Endothelial cell of umbilical vein (primary cell): ENCODE measurements at regions not wholly inside any gene's neighbourhood (a gene's known extent, or its start where the extent isn't known, plus 50 kb on each side); places are given as distances from the start of the nearest gene placed in this dataset.

Experiments
- BruUV-seq: library from RNA; stranded (reverse); fragments of 400-500 nt; replicated peaks from 2 replicates; lab custom pipeline; 2021; lab: Mats Ljungman, UMichigan
- CTCF ChIA-PET: fragments of 300-600, 350-600 bp; sonication (Branson Sonifier 250); formaldehyde crosslinking; loops from one replicate; lab custom pipeline; 2021; ENCODE audit warnings: antibody characterized with exemption, inconsistent platforms; lab: Charles Lee
- POLR2A ChIA-PET: fragments of 300-600, 350-600 bp; sonication (Branson Sonifier 250); formaldehyde crosslinking; loops from one replicate; lab custom pipeline; 2021; ENCODE audit warnings: antibody characterized with exemption, inconsistent platforms; lab: Charles Lee
- DNase-seq: peaks from one replicate; pipeline ENCODE4 v3.0.0-alpha.2; 2011; ENCODE audit warnings: low read depth, low spot score
- FAIRE-seq: peaks from 2 replicates; lab custom pipeline; 2011; peaks lifted over from hg19 to GRCh38; lab: Jason Lieb, UNC
- H2AFZ ChIP-seq: 2 replicates; pipeline ENCODE4 v1.6.0; 2012; ENCODE audit warnings: low read depth, low read length, control low read depth, inconsistent platforms
- H3K27ac ChIP-seq: 2 replicates; pipeline ENCODE4 v1.5.1; 2011; ENCODE audit warnings: low read depth, mild to moderate bottlenecking, control low read depth, low read length, moderate library complexity; ENCODE audit not compliant: insufficient read depth
- H3K27me3 ChIP-seq, 2 experiments: 2 replicates each; pipeline versions ENCODE4 v1.6.0 to v1.6.1; 2011; ENCODE audit warnings: low read length in 2 of 2, mixed read lengths in 1 of 2; ENCODE audit not compliant: control insufficient read depth in 2 of 2, insufficient read depth in 2 of 2
- H3K36me3 ChIP-seq, 2 experiments: 2 replicates in 1 of 2; 3 replicates in 1 of 2; pipeline ENCODE4 v1.5.1; 2011; ENCODE audit warnings: low read length in 2 of 2, mild to moderate bottlenecking in 1 of 2, moderate library complexity in 1 of 2; ENCODE audit not compliant: control insufficient read depth in 2 of 2, insufficient read depth in 2 of 2; ENCODE audit errors: extremely low read depth in 1 of 2
- H3K4me1 ChIP-seq: 3 replicates; pipeline ENCODE4 v1.5.1; 2011; ENCODE audit warnings: mild to moderate bottlenecking, low read length; ENCODE audit not compliant: control insufficient read depth, insufficient read depth; ENCODE audit errors: extremely low read depth
- H3K4me2 ChIP-seq: 2 replicates; pipeline ENCODE4 v1.6.1; 2011; ENCODE audit warnings: low read length, control low read depth, mixed read lengths; ENCODE audit not compliant: insufficient read depth
- H3K4me3 ChIP-seq, 3 experiments: fragments of 200-600 bp in 1 of 3; sonication (generic), shearing (Covaris generic) in 1 of 3; replicated peaks in 1 of 3; 2 replicates each; pipeline ENCODE4 v1.5.1; 2011 to 2016; ENCODE audit warnings: control low read depth in 3 of 3, low read length in 3 of 3, mild to moderate bottlenecking in 2 of 3, inconsistent platforms in 1 of 3, low read depth in 1 of 3, moderate library complexity in 1 of 3; ENCODE audit not compliant: insufficient read depth in 1 of 3
- H3K79me2 ChIP-seq: 2 replicates; pipeline ENCODE4 v1.6.0; 2012; ENCODE audit warnings: low read length, inconsistent platforms; ENCODE audit not compliant: control insufficient read depth, insufficient read depth
- H3K9ac ChIP-seq: replicated peaks from 2 replicates; pipeline ENCODE3; 2011; ENCODE audit warnings: low read length, control low read depth; ENCODE audit not compliant: insufficient read depth; ENCODE audit errors: extremely low read depth
- H3K9me1 ChIP-seq: replicated peaks from 3 replicates; pipeline ENCODE4 v1.6.0; 2011; ENCODE audit warnings: mild to moderate bottlenecking, low read length; ENCODE audit not compliant: control insufficient read depth, insufficient read depth; ENCODE audit errors: extremely low read depth
- H3K9me3 ChIP-seq: replicated peaks from 2 replicates; pipeline ENCODE4 v1.5.1; 2012; ENCODE audit warnings: low read length, inconsistent platforms; ENCODE audit not compliant: control insufficient read depth, insufficient read depth
- H4K20me1 ChIP-seq: replicated peaks from 2 replicates; pipeline ENCODE3; 2011; ENCODE audit warnings: mild to moderate bottlenecking, low read length; ENCODE audit not compliant: control insufficient read depth, insufficient read depth; ENCODE audit errors: extremely low read depth
- CTCF ChIP-seq, 2 donors: IDR thresholded peaks; 1 replicate in 1 of 2; 2 replicates in 1 of 2; pipeline ENCODE4 v1.5.1; 2011; ENCODE audit warnings: low read length in 2 of 2, mild to moderate bottlenecking in 2 of 2, moderate library complexity in 2 of 2, control low read depth in 1 of 2, inconsistent platforms in 1 of 2, low read depth in 1 of 2; ENCODE audit not compliant: insufficient read depth in 1 of 2; ENCODE audit errors: extremely low read depth in 1 of 2
- EZH2 ChIP-seq: IDR thresholded peaks from 2 replicates; pipeline ENCODE4 v1.6.1; 2012; ENCODE audit warnings: borderline replicate concordance, low read depth, mild to moderate bottlenecking, moderate library complexity, low read length, inconsistent platforms; ENCODE audit not compliant: severe bottlenecking
- FOS ChIP-seq: IDR thresholded peaks from 2 replicates; pipeline ENCODE4 v1.6.1; 2011; ENCODE audit warnings: mild to moderate bottlenecking, low read length, moderate library complexity, borderline replicate concordance; ENCODE audit not compliant: insufficient read depth
- GATA2 ChIP-seq: IDR thresholded peaks from 2 replicates; pipeline ENCODE4 v1.7.0; 2011; ENCODE audit warnings: low read depth, mild to moderate bottlenecking, moderate library complexity, mixed read lengths, low read length; ENCODE audit not compliant: insufficient read length, insufficient read depth
- JUN ChIP-seq: IDR thresholded peaks from 2 replicates; pipeline ENCODE4 v1.6.1; 2011; ENCODE audit warnings: borderline replicate concordance, low read depth; ENCODE audit not compliant: insufficient read length, insufficient read depth
- MYC ChIP-seq: IDR thresholded peaks from one replicate; pipeline ENCODE4 v1.6.1; 2011; ENCODE audit warnings: mild to moderate bottlenecking, low read depth, low read length
- POLR2A ChIP-seq: IDR thresholded peaks from 2 replicates; pipeline ENCODE4 v1.6.1; 2012; ENCODE audit warnings: low read depth, mild to moderate bottlenecking, control low read depth, low read length
- POLR2AphosphoS5 ChIP-seq: IDR thresholded peaks from 2 replicates; pipeline ENCODE4 v1.6.1; 2012; ENCODE audit warnings: low read depth, mild to moderate bottlenecking, control low read depth, low read length, moderate library complexity; ENCODE audit not compliant: insufficient read depth
- dilution Hi-C: fragments of 300-500 bp; cut with MboI; formaldehyde crosslinking; loops from one replicate; pipeline ENCODE4 v1.15.0; 2019; ENCODE audit warnings: low sequenced_read_pairs; ENCODE audit not compliant: extremely low pct_ligation_motif_present
- intact Hi-C: fragments of 100-400 bp; cut with micrococcal nuclease; formaldehyde crosslinking; loops from one replicate; pipeline ENCODE4 v1.10.0; 2022
- TF ChIP-seq, protein P1 (sequence below): IDR thresholded peaks from 2 replicates; pipeline ENCODE4 v1.6.1; 2011; ENCODE audit not compliant: insufficient read depth, insufficient read length

GRCh38 chr17:14873996-14874395, 391.1 kb downstream of the PMP22 start:
- Histone ChIP-seq H4K20me1 (no peaks in the 10 kb centered on the region), H3K27ac (no peak overlapping the region), H3K36me3 (no peaks in the 10 kb centered on the region), H3K79me2 (no peaks in the 10 kb centered on the region), H3K9me1 (no peaks in the 10 kb centered on the region), H3K4me2 (no peak overlapping the region), H3K9ac (no peak overlapping the region), H3K4me3 (no peak overlapping the region), H3K9me3 (peaks cover 2% of the 10 kb centered on the region), H3K4me1 (no peaks in the 10 kb centered on the region), H2AFZ (no peak overlapping the region), H3K27me3 (no peaks in the 10 kb centered on the region)
- no TSS peak for BruUV-seq
- no peak for TF ChIP-seq GATA2
- no peak for TF ChIP-seq JUN
- TF ChIP-seq POLR2A: no peak
- TF ChIP-seq, protein P1, sequence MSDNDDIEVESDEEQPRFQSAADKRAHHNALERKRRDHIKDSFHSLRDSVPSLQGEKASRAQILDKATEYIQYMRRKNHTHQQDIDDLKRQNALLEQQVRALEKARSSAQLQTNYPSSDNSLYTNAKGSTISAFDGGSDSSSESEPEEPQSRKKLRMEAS: no peak
- TF ChIP-seq POLR2AphosphoS5: no peak
- TF ChIP-seq FOS: no peak
- no peak for TF ChIP-seq MYC
- no peak for TF ChIP-seq EZH2
- CTCF ChIA-PET: no interaction called here
- FAIRE-seq: no peak
- POLR2A ChIA-PET: no interaction called here
- dilution Hi-C loops (no loop called here), intact Hi-C loops (no loop called here)
- no peak for DNase-seq

- H2AFZ ChIP-seq: no peak overlapping the region
- no peaks in the 10 kb centered on the region for H4K20me1 ChIP-seq
- H3K27me3 ChIP-seq: no peaks in the 10 kb centered on the region
- no peak overlapping the region for H3K9ac ChIP-seq
- no peaks in the 10 kb centered on the region for H3K4me1 ChIP-seq
- BruUV-seq: no TSS peak
- no peaks in the 10 kb centered on the region for H3K9me1 ChIP-seq
- no peaks in the 10 kb centered on the region for H3K36me3 ChIP-seq
- no peak overlapping the region for H3K4me2 ChIP-seq
- no peak overlapping the region for H3K27ac ChIP-seq
- FAIRE-seq (no peak), DNase-seq (no peak)
- no peaks in the 10 kb centered on the region for H3K79me2 ChIP-seq
- CTCF ChIA-PET: no interaction called here
- TF ChIP-seq, protein P1: no peak
- no peak for TF ChIP-seq POLR2A
- no peak for TF ChIP-seq EZH2
- TF ChIP-seq CTCF (IDR thresholded peaks at IDR 0.05; ENCODE audit: extremely low read depth in 1 of 2, insufficient read depth in 1 of 2, low read depth in 1 of 2, low read length in 2 of 2): no peak
- TF ChIP-seq POLR2AphosphoS5: no peak
- TF ChIP-seq FOS: no peak
- TF ChIP-seq JUN: no peak
- TF ChIP-seq MYC: no peak
- TF ChIP-seq GATA2: no peak
- POLR2A ChIA-PET: no interaction called here
- H3K9me3 ChIP-seq: peaks cover 2% of the 10 kb centered on the region
- intact Hi-C loops (no loop called here), dilution Hi-C loops (no loop called here)
- no peak overlapping the region for H3K4me3 ChIP-seq
Observed at GRCh38 chr17:14873540-14873939, 391.6 kb downstream of the PMP22 start.
